Fibroblast of lung (primary cell): ENCODE measurements at regions not wholly inside any gene's neighbourhood (a gene's known extent, or its start where the extent isn't known, plus 50 kb on each side); places are given as distances from the start of the nearest gene placed in this dataset.
A peak's percentile ranks its signal among the peaks of the same experiment; 100 is the strongest.

ENCODE experiments used
- DNase-seq, 2 donors: peaks; one replicate each; pipeline versions ENCODE4 v3.0.0 to v3.0.0-alpha.2; 2010; ENCODE audit warnings: low read depth in 2 of 2
- H2AFZ ChIP-seq: 2 replicates; pipeline ENCODE4 v1.5.1; 2012; ENCODE audit warnings: low read length, control low read depth, inconsistent platforms
- H3K27ac ChIP-seq: 2 replicates; pipeline ENCODE4 v1.5.1; 2011; ENCODE audit warnings: low read length, control low read depth; ENCODE audit not compliant: insufficient read depth
- H3K27me3 ChIP-seq: 2 replicates; pipeline ENCODE4 v1.5.1; 2011; ENCODE audit warnings: mild to moderate bottlenecking, low read length; ENCODE audit not compliant: control insufficient read depth, insufficient read depth
- H3K36me3 ChIP-seq: 2 replicates; pipeline ENCODE4 v1.5.1; 2011; ENCODE audit warnings: low read length; ENCODE audit not compliant: control insufficient read depth, insufficient read depth
- H3K4me1 ChIP-seq: 2 replicates; pipeline ENCODE4 v1.5.1; 2011; ENCODE audit warnings: low read length; ENCODE audit not compliant: control insufficient read depth, insufficient read depth; ENCODE audit errors: extremely low read depth
- H3K4me2 ChIP-seq: 2 replicates; pipeline ENCODE4 v1.5.1; 2011; ENCODE audit warnings: low read length, control low read depth; ENCODE audit not compliant: insufficient read depth; ENCODE audit errors: extremely low read depth
- H3K4me3 ChIP-seq, 4 experiments: fragments of 200-600 bp in 1 of 4; sonication (generic) in 1 of 4; replicated peaks in 1 of 4; 2 replicates each; pipeline ENCODE4 v1.5.1; 2011 to 2016; ENCODE audit warnings: low read length in 4 of 4, low read depth in 3 of 4, mild to moderate bottlenecking in 3 of 4, control low read depth in 2 of 4, inconsistent platforms in 1 of 4, mixed read lengths in 1 of 4; ENCODE audit not compliant: insufficient read depth in 1 of 4; ENCODE audit errors: control extremely low read depth in 1 of 4
- H3K79me2 ChIP-seq: 2 replicates; pipeline ENCODE4 v1.5.1; 2012; ENCODE audit warnings: mild to moderate bottlenecking, low read length, inconsistent platforms; ENCODE audit not compliant: control insufficient read depth, insufficient read depth
- H3K9ac ChIP-seq: 2 replicates; pipeline ENCODE4 v1.5.1; 2011; ENCODE audit warnings: mild to moderate bottlenecking, low read length, control low read depth; ENCODE audit not compliant: insufficient read depth
- H3K9me3 ChIP-seq: 2 replicates; pipeline ENCODE4 v1.5.1; 2012; ENCODE audit warnings: low read depth, low read length; ENCODE audit not compliant: control insufficient read depth, insufficient read depth
- H4K20me1 ChIP-seq: 2 replicates; pipeline ENCODE4 v1.5.1; 2011; ENCODE audit warnings: low read length; ENCODE audit not compliant: control insufficient read depth, insufficient read depth; ENCODE audit errors: extremely low read depth
- EZH2 ChIP-seq: IDR thresholded peaks from 2 replicates; pipeline ENCODE4 v1.5.1; 2012; ENCODE audit warnings: low read length, control low read depth, mild to moderate bottlenecking; ENCODE audit errors: missing control alignments
- TF ChIP-seq, protein P1 (sequence below), 2 donors: IDR thresholded peaks in 1 of 2; conservative IDR thresholded peaks in 1 of 2; 1 replicate in 1 of 2; 2 replicates in 1 of 2; pipeline ENCODE4 v1.5.1; 2011 to 2012; ENCODE audit warnings: low read length in 2 of 2, control low read depth in 1 of 2, inconsistent platforms in 1 of 2, low read depth in 1 of 2, mild to moderate bottlenecking in 1 of 2

DNA sequence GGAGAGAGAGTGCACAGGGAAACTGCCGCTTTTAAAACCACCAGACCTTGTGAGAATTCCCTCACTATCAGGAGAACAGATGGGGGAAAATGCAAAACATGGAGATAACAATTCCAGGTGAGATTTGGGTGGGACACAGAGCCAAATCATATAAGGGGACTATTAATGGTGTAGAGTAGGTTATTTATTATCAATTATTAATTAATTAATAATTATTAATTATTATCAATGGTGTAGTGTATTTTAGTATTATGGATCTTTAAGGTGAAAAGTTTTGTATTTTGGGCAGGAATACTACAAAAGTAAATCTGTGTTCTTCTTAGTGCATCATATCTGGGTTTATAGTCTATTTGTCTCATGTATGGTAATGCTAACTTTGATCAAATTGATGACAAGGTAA lies 377.7 kb upstream of the KCND2 start:
- no peak for TF ChIP-seq EZH2
- TF ChIP-seq, protein P1, sequence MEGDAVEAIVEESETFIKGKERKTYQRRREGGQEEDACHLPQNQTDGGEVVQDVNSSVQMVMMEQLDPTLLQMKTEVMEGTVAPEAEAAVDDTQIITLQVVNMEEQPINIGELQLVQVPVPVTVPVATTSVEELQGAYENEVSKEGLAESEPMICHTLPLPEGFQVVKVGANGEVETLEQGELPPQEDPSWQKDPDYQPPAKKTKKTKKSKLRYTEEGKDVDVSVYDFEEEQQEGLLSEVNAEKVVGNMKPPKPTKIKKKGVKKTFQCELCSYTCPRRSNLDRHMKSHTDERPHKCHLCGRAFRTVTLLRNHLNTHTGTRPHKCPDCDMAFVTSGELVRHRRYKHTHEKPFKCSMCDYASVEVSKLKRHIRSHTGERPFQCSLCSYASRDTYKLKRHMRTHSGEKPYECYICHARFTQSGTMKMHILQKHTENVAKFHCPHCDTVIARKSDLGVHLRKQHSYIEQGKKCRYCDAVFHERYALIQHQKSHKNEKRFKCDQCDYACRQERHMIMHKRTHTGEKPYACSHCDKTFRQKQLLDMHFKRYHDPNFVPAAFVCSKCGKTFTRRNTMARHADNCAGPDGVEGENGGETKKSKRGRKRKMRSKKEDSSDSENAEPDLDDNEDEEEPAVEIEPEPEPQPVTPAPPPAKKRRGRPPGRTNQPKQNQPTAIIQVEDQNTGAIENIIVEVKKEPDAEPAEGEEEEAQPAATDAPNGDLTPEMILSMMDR (conservative IDR thresholded peaks at IDR 0.05 in 1 of 2, IDR thresholded peaks at IDR 0.05 in 1 of 2; ENCODE audit: low read depth in 1 of 2, low read length in 2 of 2), result no peak
- no peaks in the 10 kb centered on the region for H3K9me3 ChIP-seq
- H3K27me3 ChIP-seq, result no peaks in the 10 kb centered on the region
- H3K4me2 ChIP-seq, result no peak overlapping the region
- no peaks in the 10 kb centered on the region for H4K20me1 ChIP-seq
- H3K79me2 ChIP-seq, result no peaks in the 10 kb centered on the region
- H2AFZ ChIP-seq, result no peak overlapping the region
- no peak overlapping the region for H3K4me3 ChIP-seq
- DNase-seq, result no peak
- H3K4me1 ChIP-seq, result no peaks in the 10 kb centered on the region
- no peaks in the 10 kb centered on the region for H3K36me3 ChIP-seq
- no peak overlapping the region for H3K9ac ChIP-seq
- no peak overlapping the region for H3K27ac ChIP-seq

DNA sequence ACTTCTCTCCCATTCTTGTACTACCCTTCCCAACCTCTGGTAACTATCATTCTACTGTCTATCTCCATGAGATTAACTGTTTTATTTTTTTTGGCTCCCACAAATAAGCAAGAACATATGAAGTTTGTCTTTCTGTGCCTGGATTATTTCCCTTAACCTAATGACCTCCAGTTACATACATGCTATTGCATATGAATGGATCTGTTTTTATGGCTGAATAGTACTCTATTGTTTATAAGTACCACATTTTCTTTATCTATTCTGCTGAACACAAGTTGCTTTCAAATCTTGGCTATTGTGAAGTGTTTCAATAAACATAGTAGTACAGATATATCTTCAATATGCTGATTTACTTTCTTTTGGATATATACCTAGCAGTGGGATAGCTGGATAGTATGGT lies 376.6 kb upstream of the KCND2 start:
- no peak overlapping the region for H3K27ac ChIP-seq
- no peak overlapping the region for H2AFZ ChIP-seq
- no peak overlapping the region for H3K9ac ChIP-seq
- no peak overlapping the region for H3K4me3 ChIP-seq
- H4K20me1 ChIP-seq, result no peaks in the 10 kb centered on the region
- no peaks in the 10 kb centered on the region for H3K79me2 ChIP-seq
- no peaks in the 10 kb centered on the region for H3K27me3 ChIP-seq
- no peaks in the 10 kb centered on the region for H3K4me1 ChIP-seq
- H3K36me3 ChIP-seq, result no peaks in the 10 kb centered on the region
- H3K4me2 ChIP-seq, result no peak overlapping the region
- DNase-seq, result no peak
- TF ChIP-seq, protein P1 (conservative IDR thresholded peaks at IDR 0.05 in 1 of 2, IDR thresholded peaks at IDR 0.05 in 1 of 2; ENCODE audit: low read depth in 1 of 2, low read length in 2 of 2), result no peak
- no peak for TF ChIP-seq EZH2
- no peaks in the 10 kb centered on the region for H3K9me3 ChIP-seq

DNA sequence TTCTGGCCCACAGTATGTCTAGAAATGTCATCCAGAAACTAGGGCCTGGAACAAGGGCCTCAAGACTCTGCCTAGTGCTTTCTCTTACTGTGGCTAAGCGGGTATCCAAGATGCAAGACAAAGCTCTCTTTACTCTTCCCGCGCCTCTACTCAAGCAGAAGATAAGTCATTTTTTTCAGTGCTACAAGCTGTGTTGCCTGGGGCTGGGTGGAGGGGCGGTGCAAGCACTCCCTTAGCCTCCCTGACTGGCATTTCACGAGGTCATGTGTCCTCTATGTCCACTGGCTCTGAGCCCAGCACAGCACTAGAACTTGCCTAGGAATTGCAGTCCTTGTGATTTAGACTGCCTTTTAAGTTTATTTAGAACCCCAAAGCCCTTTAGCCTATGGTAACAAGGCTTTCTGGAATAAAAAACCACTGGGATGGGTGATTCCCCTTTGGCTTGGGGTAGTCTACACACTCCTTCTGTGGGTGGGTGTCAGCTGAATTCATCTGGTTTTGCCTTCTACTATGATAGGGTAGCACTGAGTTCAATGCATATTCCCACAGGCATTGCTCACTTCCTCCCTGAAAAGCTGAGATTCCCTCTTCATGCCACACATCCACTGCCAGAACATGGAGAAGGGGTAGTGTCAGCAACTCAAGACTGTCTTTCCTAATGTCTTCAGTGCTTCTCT lies 371.8 kb upstream of the KCND2 start:
- no peaks in the 10 kb centered on the region for H4K20me1 ChIP-seq

More for the DNA sequence above, 371.8 kb upstream of the KCND2 start:
- Histone ChIP-seq H3K79me2 (no peaks in the 10 kb centered on the region), H3K4me2 (no peak overlapping the region), H3K27ac (no peak overlapping the region), H3K4me3 (no peak overlapping the region), H3K9me3 (no peaks in the 10 kb centered on the region), H2AFZ (no peak overlapping the region), H3K27me3 (no peaks in the 10 kb centered on the region), H3K9ac (no peak overlapping the region), H3K4me1 (no peaks in the 10 kb centered on the region), H3K36me3 (no peaks in the 10 kb centered on the region)
- DNase-seq, result peak; percentile 1 to 3
- TF ChIP-seq, protein P1 (conservative IDR thresholded peaks at IDR 0.05 in 1 of 2, IDR thresholded peaks at IDR 0.05 in 1 of 2; ENCODE audit: low read depth in 1 of 2, low read length in 2 of 2), result no peak
- TF ChIP-seq EZH2, result no peak
